GM21367 (cell line): ENCODE measurements at regions not wholly inside any gene's neighbourhood (a gene's known extent, or its start where the extent isn't known, plus 50 kb on each side); places are given as distances from the start of the nearest gene placed in this dataset.

Source experiments
- ATAC-seq: cut with Tn5 transposase; IDR thresholded peaks from one replicate; pipeline ENCODE4 v1.9.1; 2021; ENCODE audit not compliant: unreplicated experiment

GRCh38 chr6:169881976-169882375 is 130.6 kb downstream of the ERMARD start:
- ATAC-seq = no peak

GRCh38 chr6:169881398-169881797 is 130.0 kb downstream of the ERMARD start:
- no peak for ATAC-seq

DNA sequence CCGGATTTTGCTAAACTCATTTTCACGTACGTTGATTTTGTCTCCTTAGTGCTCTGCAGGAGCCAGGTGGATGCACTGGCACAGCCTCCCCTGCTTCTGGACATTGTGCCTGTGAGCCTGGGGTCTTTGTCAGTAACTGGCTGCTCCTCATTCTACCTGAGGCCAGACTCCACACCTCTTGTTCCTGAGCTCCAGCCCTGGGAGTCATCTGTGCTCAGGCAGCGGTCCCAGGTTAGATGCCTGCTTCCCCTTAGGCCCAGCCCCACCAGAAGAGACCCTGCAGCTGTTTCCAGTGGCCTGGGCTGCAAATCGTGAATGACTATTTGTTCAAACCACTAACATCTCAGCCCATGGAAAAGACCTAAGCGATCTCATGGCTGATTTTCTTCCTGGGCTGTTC is 129.1 kb downstream of the ERMARD start:
- ATAC-seq = no peak

DNA sequence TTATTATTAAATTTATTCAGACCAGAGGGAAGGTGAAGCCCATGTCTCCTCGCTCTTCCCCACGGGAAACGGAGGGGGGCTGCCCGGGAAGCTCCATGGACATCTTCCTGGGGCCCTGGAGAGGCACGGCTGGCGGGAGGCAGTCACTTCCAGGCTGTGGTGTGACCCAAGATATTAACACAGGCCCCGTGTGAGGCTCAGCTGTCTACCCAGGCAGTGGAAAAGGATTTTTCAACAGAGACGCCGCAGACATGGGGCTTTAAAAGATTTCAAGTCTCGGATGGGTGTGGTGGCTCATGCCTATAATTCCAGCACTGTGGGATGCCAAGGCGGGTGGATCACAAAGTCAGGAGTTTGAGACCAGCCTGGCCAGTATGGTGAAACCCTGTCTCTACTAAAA is 117.9 kb downstream of the ERMARD start:
- ATAC-seq = no peak

DNA sequence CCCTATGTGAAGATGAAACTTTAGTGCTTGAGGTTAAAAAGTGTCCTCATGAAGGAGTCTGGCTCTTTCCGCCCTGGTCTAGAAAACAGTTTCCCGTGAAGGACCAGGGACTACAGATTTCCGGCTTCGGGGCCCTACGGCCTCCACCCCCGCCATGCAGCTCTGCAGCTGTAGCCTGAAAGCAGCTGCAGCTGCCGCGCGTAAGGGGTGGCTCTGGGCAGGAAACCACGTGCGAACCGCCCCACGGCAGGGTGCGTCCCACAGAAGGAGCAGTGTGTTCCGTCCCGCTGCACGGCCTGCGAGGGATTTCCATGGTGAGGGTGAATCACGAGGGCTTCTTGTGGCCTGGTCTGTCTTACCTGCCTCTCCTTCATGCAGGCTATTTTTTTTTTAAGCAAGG is 117.0 kb downstream of the ERMARD start:
- ATAC-seq = no peak

DNA sequence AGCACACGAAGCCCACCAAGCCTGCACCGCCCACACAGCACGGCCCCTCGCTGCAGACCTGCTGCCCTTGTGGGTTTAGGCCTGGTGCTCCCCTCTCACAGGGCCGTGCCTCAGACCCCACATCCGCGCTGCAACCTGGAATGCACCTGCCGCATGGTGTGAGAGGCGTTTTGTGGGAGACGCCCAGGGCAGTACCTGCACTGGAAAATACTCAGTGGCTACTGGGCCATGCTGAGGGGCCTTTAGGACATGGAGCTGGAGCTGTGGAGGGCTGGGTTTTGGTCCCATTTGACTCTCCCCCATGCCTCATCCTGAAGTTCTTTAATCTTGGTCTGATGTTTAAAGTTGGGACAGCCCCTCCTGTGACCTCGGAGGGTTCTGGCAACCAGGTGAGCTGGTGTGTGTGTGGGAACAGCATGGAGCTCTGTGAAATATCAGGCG is 116.3 kb downstream of the ERMARD start:
- ATAC-seq = no peak

- no peak for ATAC-seq
These were observed 115.5 kb downstream of the ERMARD start for GRCh38 chr6:169866668-169867521.

DNA sequence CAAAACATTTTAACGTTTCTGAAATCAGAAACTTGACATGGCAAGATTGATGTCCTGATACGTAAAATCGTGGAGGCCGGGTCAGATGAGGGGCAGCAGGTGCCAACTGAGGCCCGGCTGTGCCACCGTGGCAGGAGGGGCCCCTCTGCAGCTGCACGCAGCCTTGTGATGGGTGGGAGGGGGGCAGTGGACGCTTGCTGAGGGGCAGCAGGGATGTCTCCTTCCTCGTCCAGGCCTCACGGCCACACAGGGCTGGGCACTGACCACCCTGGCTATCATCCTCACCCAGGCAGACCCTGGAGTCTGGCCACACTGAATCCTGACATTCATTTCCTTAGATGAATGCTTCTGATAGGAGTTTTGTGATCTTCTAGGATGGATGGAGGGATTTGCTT is 114.7 kb downstream of the ERMARD start:
- ATAC-seq = no peak

- ATAC-seq = no peak
These were observed 114.1 kb downstream of the ERMARD start for GRCh38 chr6:169865346-169866139.

DNA sequence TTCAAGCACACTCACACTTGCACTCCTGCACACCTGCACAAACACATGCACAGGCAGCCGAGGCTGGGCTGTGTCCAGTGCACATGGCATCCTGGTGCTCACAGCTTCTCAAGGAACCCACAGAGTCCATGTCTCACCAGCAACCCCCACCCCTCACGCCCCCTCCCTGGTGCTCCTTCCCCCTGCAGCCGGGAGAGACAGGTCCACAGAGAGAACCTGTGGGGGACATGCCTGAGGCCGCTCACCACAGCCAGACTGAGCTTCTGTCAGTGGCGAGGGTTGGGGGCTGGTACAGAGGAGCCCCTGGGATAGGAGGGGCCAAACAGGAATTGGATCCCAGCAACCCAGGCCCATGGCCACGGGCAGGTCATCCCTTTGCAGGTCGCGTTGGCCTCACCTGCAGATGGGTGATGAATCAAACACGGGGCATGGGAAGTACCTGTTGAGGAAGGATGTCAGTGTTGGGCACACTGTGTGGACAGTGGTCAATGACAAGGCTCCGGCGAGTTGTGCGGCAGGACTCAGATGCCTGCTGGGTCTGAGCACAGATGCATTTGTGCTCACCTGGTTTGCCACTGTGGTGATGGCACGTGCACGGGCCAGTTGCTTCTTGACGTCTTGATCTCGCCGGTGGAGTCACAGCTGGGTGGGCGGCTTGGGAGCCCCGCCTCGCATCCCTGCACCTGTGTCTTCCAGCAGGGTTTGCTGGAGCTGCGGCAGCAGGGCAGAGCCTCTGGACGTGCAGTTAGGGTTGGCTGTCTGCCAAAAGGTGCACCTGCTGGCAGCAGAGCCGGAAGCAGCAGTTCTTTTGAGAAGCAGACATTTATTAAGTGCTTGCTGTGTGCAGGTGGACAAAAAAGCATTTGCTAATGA is 113.0 kb downstream of the ERMARD start:
- ATAC-seq = no peak

- ATAC-seq = no peak
These were observed 112.3 kb downstream of the ERMARD start for GRCh38 chr6:169863710-169864109.

DNA sequence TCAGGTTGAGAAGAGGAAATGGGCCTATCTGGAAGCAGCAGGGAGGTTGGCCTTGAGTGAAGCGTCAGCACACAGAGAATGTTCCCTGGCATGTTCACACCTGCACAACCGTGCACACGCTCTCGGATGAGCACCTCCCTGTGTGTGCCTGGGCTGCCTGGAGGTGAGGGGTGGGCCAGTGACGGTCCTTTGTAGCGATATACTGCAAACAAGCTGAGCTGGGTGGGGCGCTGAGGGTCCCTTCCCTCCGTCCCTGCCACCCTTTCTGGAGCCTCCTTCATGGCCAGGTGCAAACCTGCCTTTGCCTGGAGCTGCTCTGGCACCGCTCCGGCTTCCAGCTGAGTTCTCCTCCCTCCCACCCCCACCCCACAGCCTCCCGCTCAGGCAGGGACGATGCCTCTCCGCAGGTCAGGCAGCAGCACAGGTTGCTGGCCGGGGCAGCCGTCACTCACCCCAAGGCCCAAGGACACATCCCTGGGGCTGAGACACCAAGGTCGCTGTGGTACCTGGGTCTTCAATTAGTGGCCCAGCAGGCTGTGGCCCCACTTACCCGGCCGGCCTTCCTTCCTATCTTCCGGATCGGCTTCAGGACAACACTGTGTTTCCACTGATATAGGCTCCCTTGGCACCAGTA is 111.6 kb downstream of the ERMARD start:
- no peak for ATAC-seq

DNA sequence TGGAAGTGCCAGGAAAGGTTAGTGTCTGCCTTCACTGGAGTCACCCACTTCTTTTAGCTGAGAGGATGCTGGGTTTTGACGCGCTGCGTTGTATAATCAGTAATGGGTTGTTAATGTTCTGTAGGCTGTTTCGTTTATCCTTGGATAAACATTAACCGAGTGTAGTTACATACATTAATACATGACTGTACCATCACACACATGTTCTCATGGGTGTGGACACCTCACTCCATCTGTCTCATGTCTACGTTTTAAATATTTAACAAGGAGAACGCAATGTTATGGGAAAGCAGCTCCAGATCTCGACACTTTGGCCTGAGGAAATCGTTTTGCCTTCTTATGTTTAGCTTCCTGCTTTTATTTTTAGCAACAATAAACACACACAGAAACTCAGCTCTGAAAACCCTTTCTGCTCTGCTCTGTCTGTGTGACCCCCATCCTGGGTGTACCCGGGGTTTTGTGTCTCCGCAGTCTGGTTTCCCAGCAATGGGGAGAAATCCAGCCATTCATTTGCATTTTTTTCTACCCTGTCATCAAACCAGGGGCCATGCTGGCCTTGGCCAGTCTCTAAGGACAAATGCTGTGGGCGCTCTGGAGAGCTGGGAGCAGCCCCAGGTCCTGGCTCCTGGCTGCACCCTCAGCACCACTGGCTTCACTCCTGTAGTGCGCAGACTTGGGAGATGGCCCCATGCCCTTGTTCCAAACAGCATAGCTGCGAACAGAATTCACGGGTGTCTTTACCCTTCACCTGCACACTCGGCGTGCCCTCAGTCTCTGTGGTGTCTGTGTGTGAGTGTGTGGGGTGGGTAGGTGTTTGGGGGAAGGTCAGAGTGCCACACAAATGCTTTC is 110.8 kb downstream of the ERMARD start:
- no peak for ATAC-seq

GRCh38 chr6:169861431-169862042 is 110.1 kb downstream of the ERMARD start:
- no peak for ATAC-seq

GRCh38 chr6:169859978-169860703 is 108.7 kb downstream of the ERMARD start:
- no peak for ATAC-seq

GRCh38 chr6:169859401-169859977 is 108.1 kb downstream of the ERMARD start:
- ATAC-seq = no peak

DNA sequence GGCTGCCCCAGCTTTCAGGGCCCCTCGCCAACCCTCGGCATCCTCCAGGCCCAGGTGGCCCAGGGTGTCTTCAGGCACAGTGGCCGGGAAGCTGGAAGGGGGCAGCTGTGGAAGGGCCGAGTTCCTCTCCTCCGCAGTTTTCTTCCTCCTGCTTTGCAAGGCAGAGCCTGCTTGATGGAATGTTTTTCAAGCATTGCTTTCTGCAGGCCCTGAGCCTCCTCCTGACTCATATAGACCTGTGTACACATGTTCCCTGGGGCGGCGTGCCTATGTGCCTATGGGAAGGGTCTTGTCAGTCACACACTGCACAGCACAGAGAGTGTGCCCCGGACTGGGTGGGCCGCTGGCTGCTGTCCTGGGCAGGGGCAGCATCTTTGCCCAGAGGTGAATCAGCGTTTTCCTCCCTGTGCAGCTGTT is 107.5 kb downstream of the ERMARD start:
- no peak for ATAC-seq

GRCh38 chr6:169858293-169858934 is 107.0 kb downstream of the ERMARD start:
- no peak for ATAC-seq
